ENCODE measurements at regions not wholly inside any gene's neighbourhood (a gene's known extent, or its start where the extent isn't known, plus 50 kb on each side); places are given as distances from the start of the nearest gene placed in this dataset.

DNA sequence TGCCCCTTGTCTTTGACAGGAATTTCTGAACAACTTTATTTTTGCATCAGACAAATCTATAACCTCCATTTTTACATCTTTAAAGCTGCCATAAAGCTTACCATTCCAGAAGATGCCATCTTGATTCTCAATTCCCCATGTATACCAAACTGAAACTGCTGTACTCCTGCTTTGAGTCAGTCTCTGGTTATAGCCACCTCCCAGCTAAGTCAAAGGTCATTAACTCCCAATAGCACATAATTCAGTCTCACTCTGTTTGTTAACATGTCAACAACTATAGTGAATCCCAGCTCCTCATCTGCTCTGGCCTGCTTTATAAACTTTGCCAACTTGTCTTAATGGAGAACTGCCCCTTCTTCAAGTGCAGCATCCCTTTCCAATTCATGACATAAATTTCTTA, 343.6 kb downstream of the FRK start (continued):
- TF ChIP-seq, protein P1, sequence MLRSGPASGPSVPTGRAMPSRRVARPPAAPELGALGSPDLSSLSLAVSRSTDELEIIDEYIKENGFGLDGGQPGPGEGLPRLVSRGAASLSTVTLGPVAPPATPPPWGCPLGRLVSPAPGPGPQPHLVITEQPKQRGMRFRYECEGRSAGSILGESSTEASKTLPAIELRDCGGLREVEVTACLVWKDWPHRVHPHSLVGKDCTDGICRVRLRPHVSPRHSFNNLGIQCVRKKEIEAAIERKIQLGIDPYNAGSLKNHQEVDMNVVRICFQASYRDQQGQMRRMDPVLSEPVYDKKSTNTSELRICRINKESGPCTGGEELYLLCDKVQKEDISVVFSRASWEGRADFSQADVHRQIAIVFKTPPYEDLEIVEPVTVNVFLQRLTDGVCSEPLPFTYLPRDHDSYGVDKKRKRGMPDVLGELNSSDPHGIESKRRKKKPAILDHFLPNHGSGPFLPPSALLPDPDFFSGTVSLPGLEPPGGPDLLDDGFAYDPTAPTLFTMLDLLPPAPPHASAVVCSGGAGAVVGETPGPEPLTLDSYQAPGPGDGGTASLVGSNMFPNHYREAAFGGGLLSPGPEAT (IDR thresholded peaks at IDR 0.05; ENCODE audit: low read depth) = no peak
- TF ChIP-seq ZNF274 (IDR thresholded peaks at IDR 0.05; ENCODE audit: insufficient read depth, insufficient read length) = no peak
- TF ChIP-seq, protein P2, sequence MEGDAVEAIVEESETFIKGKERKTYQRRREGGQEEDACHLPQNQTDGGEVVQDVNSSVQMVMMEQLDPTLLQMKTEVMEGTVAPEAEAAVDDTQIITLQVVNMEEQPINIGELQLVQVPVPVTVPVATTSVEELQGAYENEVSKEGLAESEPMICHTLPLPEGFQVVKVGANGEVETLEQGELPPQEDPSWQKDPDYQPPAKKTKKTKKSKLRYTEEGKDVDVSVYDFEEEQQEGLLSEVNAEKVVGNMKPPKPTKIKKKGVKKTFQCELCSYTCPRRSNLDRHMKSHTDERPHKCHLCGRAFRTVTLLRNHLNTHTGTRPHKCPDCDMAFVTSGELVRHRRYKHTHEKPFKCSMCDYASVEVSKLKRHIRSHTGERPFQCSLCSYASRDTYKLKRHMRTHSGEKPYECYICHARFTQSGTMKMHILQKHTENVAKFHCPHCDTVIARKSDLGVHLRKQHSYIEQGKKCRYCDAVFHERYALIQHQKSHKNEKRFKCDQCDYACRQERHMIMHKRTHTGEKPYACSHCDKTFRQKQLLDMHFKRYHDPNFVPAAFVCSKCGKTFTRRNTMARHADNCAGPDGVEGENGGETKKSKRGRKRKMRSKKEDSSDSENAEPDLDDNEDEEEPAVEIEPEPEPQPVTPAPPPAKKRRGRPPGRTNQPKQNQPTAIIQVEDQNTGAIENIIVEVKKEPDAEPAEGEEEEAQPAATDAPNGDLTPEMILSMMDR (IDR thresholded peaks at IDR 0.05 in 2 of 3, conservative IDR thresholded peaks at IDR 0.05 in 1 of 3; ENCODE audit: control insufficient read depth in 2 of 3, extremely low read depth in 1 of 3, insufficient read depth in 1 of 3, low read depth in 3 of 3, low read length in 3 of 3) = no peak
- no peak for TF ChIP-seq CREM (IDR thresholded peaks at IDR 0.05; ENCODE audit: low read depth)
- no peak for TF ChIP-seq MXI1 (IDR thresholded peaks at IDR 0.05; ENCODE audit: low read depth, low read length)
- TF ChIP-seq, protein P3, sequence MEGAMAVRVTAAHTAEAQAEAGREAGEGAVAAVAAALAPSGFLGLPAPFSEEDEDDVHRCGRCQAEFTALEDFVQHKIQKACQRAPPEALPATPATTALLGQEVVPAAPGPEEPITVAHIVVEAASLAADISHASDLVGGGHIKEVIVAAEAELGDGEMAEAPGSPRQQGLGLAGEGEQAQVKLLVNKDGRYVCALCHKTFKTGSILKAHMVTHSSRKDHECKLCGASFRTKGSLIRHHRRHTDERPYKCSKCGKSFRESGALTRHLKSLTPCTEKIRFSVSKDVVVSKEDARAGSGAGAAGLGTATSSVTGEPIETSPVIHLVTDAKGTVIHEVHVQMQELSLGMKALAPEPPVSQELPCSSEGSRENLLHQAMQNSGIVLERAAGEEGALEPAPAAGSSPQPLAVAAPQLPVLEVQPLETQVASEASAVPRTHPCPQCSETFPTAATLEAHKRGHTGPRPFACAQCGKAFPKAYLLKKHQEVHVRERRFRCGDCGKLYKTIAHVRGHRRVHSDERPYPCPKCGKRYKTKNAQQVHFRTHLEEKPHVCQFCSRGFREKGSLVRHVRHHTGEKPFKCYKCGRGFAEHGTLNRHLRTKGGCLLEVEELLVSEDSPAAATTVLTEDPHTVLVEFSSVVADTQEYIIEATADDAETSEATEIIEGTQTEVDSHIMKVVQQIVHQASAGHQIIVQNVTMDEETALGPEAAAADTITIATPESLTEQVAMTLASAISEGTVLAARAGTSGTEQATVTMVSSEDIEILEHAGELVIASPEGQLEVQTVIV (IDR thresholded peaks at IDR 0.05; ENCODE audit: borderline replicate concordance, partially characterized antibody) = no peak
- no peak for TF ChIP-seq EZH2 (IDR thresholded peaks at IDR 0.05; ENCODE audit: borderline replicate concordance, control insufficient read depth, low read depth, low read length)
- TF ChIP-seq, protein P4, sequence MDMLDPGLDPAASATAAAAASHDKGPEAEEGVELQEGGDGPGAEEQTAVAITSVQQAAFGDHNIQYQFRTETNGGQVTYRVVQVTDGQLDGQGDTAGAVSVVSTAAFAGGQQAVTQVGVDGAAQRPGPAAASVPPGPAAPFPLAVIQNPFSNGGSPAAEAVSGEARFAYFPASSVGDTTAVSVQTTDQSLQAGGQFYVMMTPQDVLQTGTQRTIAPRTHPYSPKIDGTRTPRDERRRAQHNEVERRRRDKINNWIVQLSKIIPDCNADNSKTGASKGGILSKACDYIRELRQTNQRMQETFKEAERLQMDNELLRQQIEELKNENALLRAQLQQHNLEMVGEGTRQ (IDR thresholded peaks at IDR 0.05; ENCODE audit: borderline replicate concordance, low read depth, low read length) = no peak
- peak; percentile 44 to 78; a peak in 2 of 4 replicates for TF ChIP-seq EP300 (IDR thresholded peaks at IDR 0.05; ENCODE audit: borderline replicate concordance in 1 of 2, control insufficient read depth in 1 of 2, low read depth in 2 of 2, low read length in 2 of 2)
- no peak for TF ChIP-seq SMC3 (IDR thresholded peaks at IDR 0.05; ENCODE audit: borderline replicate concordance, low read length)
- TF ChIP-seq NFYA (IDR thresholded peaks at IDR 0.05; ENCODE audit: borderline replicate concordance, low read depth, low read length) = no peak
- no peak for TF ChIP-seq BHLHE40 (IDR thresholded peaks at IDR 0.05; ENCODE audit: borderline replicate concordance in 1 of 2, low read depth in 2 of 2, low read length in 1 of 2)
- TF ChIP-seq, protein P5, sequence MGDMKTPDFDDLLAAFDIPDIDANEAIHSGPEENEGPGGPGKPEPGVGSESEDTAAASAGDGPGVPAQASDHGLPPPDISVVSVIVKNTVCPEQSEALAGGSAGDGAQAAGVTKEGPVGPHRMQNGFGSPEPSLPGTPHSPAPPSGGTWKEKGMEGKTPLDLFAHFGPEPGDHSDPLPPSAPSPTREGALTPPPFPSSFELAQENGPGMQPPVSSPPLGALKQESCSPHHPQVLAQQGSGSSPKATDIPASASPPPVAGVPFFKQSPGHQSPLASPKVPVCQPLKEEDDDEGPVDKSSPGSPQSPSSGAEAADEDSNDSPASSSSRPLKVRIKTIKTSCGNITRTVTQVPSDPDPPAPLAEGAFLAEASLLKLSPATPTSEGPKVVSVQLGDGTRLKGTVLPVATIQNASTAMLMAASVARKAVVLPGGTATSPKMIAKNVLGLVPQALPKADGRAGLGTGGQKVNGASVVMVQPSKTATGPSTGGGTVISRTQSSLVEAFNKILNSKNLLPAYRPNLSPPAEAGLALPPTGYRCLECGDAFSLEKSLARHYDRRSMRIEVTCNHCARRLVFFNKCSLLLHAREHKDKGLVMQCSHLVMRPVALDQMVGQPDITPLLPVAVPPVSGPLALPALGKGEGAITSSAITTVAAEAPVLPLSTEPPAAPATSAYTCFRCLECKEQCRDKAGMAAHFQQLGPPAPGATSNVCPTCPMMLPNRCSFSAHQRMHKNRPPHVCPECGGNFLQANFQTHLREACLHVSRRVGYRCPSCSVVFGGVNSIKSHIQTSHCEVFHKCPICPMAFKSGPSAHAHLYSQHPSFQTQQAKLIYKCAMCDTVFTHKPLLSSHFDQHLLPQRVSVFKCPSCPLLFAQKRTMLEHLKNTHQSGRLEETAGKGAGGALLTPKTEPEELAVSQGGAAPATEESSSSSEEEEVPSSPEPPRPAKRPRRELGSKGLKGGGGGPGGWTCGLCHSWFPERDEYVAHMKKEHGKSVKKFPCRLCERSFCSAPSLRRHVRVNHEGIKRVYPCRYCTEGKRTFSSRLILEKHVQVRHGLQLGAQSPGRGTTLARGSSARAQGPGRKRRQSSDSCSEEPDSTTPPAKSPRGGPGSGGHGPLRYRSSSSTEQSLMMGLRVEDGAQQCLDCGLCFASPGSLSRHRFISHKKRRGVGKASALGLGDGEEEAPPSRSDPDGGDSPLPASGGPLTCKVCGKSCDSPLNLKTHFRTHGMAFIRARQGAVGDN (IDR thresholded peaks at IDR 0.05) = no peak
- TF ChIP-seq HDGF (IDR thresholded peaks at IDR 0.05) = no peak
- no peak for TF ChIP-seq SIX5 (IDR thresholded peaks at IDR 0.05; ENCODE audit: low read depth, low read length, severe bottlenecking)
- TF ChIP-seq, protein P6, sequence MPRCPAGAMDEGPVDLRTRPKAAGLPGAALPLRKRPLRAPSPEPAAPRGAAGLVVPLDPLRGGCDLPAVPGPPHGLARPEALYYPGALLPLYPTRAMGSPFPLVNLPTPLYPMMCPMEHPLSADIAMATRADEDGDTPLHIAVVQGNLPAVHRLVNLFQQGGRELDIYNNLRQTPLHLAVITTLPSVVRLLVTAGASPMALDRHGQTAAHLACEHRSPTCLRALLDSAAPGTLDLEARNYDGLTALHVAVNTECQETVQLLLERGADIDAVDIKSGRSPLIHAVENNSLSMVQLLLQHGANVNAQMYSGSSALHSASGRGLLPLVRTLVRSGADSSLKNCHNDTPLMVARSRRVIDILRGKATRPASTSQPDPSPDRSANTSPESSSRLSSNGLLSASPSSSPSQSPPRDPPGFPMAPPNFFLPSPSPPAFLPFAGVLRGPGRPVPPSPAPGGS (IDR thresholded peaks at IDR 0.05; ENCODE audit: borderline replicate concordance, insufficient read depth, low read depth, low read length, poor library complexity, severe bottlenecking) = no peak
